ENCODE measurements at regions not wholly inside any gene's neighbourhood (a gene's known extent, or its start where the extent isn't known, plus 50 kb on each side); places are given as distances from the start of the nearest gene placed in this dataset.

- TF ChIP-seq POLR2A (IDR thresholded peaks at IDR 0.05) (no peak), POLR2AphosphoS5 (IDR thresholded peaks at IDR 0.05) (no peak), CTCF (IDR thresholded peaks at IDR 0.05) (no peak)
Observed at GRCh38 chr5:6195711-6196358, 182.5 kb downstream of the MED10 start.

All from breast epithelium (tissue), 3 donors.